IMR-90 (cell line): ENCODE measurements at regions not wholly inside any gene's neighbourhood (a gene's known extent, or its start where the extent isn't known, plus 50 kb on each side); places are given as distances from the start of the nearest gene placed in this dataset.
A peak's percentile ranks its signal among the peaks of the same experiment; 100 is the strongest.

Experiments
- ATAC-seq: fragments of 200-7000 bp; cut with Tn5 transposase; 2 replicates; pipeline ENCODE4 v1.9.1; 2020; ENCODE audit warnings: low read depth, mild to moderate bottlenecking, moderate library complexity
- BruUV-seq: library from RNA; stranded (reverse); fragments of 400-500 nt; replicated peaks from 2 replicates; lab custom pipeline; 2021; lab: Mats Ljungman, UMichigan
- CTCF ChIA-PET: fragments of 300-600 bp; formaldehyde crosslinking; extraction: SDS; loops from one replicate; lab custom pipeline; 2021; ENCODE audit warnings: antibody characterized with exemption; lab: Yijun Ruan, JAX
- POLR2A ChIA-PET: fragments of 300-600 bp; sonication (Branson Sonifier 250); formaldehyde crosslinking; loops from one replicate; lab custom pipeline; 2022; ENCODE audit warnings: antibody characterized with exemption; ENCODE audit not compliant: unreplicated experiment; lab: Charles Lee
- DNase-seq: peaks from one replicate; pipeline ENCODE4 v3.0.0; 2013
- H2AFZ ChIP-seq: replicated peaks from 2 replicates; pipeline ENCODE3; 2013; ENCODE audit warnings: low read length, mild to moderate bottlenecking; ENCODE audit not compliant: poor library complexity
- H2AK5ac ChIP-seq: 2 replicates; pipeline ENCODE4 v1.6.1; 2013; ENCODE audit warnings: low read depth, low read length, inconsistent platforms
- H2AK9ac ChIP-seq: replicated peaks from 2 replicates; pipeline ENCODE3; 2013; ENCODE audit warnings: mild to moderate bottlenecking, low read depth, low read length, moderate library complexity; ENCODE audit not compliant: poor library complexity
- H2BK120ac ChIP-seq: 2 replicates; pipeline ENCODE4 v1.6.1; 2013; ENCODE audit warnings: low read depth, low read length, inconsistent platforms
- H2BK15ac ChIP-seq: 3 replicates; pipeline ENCODE4 v1.6.1; 2013; ENCODE audit warnings: low read depth, low read length, inconsistent platforms
- H2BK20ac ChIP-seq: 2 replicates; pipeline ENCODE4 v1.6.1; 2013; ENCODE audit warnings: low read depth, mild to moderate bottlenecking, inconsistent platforms, low read length, moderate library complexity
- H2BK5ac ChIP-seq: 2 replicates; pipeline ENCODE4 v1.6.1; 2013; ENCODE audit warnings: mild to moderate bottlenecking, low read depth, low read length, inconsistent platforms; ENCODE audit not compliant: poor library complexity, severe bottlenecking
- H3K14ac ChIP-seq: replicated peaks from 2 replicates; pipeline ENCODE4 v1.6.1; 2013; ENCODE audit warnings: low read depth, low read length, inconsistent platforms
- H3K18ac ChIP-seq: 2 replicates; pipeline ENCODE4 v1.6.1; 2013; ENCODE audit warnings: low read depth, low read length, control low read depth
- H3K23ac ChIP-seq: 2 replicates; pipeline ENCODE4 v1.6.1; 2013; ENCODE audit warnings: low read depth, low read length, inconsistent platforms
- H3K27ac ChIP-seq: 2 replicates; pipeline ENCODE4 v1.5.1; 2013; ENCODE audit warnings: mild to moderate bottlenecking, control low read depth, low read length; ENCODE audit not compliant: insufficient read depth
- H3K27me3 ChIP-seq: 2 replicates; pipeline ENCODE4 v1.6.1; 2013; ENCODE audit warnings: low read length; ENCODE audit not compliant: control insufficient read depth, insufficient read depth
- H3K36me3 ChIP-seq: 2 replicates; pipeline ENCODE4 v1.6.1; 2013; ENCODE audit warnings: low read length, mixed read lengths; ENCODE audit not compliant: control insufficient read depth, insufficient read depth
- H3K4ac ChIP-seq: 2 replicates; pipeline ENCODE4 v1.6.1; 2013; ENCODE audit warnings: low read depth, low read length, inconsistent platforms
- H3K4me1 ChIP-seq: 2 replicates; pipeline ENCODE4 v1.6.1; 2013; ENCODE audit warnings: low read length, mixed read lengths; ENCODE audit not compliant: control insufficient read depth, insufficient read depth
- H3K4me2 ChIP-seq: 2 replicates; pipeline ENCODE4 v1.6.1; 2013; ENCODE audit warnings: low read depth, mild to moderate bottlenecking, control low read depth, low read length, moderate library complexity
- H3K4me3 ChIP-seq: 2 replicates; pipeline ENCODE4 v1.5.1; 2013; ENCODE audit warnings: low read depth, mild to moderate bottlenecking, control low read depth, low read length, moderate library complexity; ENCODE audit not compliant: insufficient read depth
- H3K56ac ChIP-seq: 2 replicates; pipeline ENCODE4 v1.6.1; 2013; ENCODE audit warnings: low read length, inconsistent platforms; ENCODE audit not compliant: insufficient read depth; ENCODE audit errors: extremely low read depth
- H3K79me1 ChIP-seq, 2 experiments: 2 replicates each; pipeline ENCODE4 v1.6.1; 2013; ENCODE audit warnings: low read length in 2 of 2, inconsistent platforms in 1 of 2, low read depth in 1 of 2
- H3K9ac ChIP-seq: 2 replicates; pipeline ENCODE4 v1.6.1; 2013; ENCODE audit warnings: low read depth, low read length, control low read depth
- H3K9me1 ChIP-seq: 2 replicates; pipeline ENCODE4 v1.6.1; 2013; ENCODE audit warnings: low read length, inconsistent platforms; ENCODE audit not compliant: insufficient read depth
- H3K9me3 ChIP-seq: 2 replicates; pipeline ENCODE4 v1.6.1; 2013; ENCODE audit warnings: low read length; ENCODE audit not compliant: control insufficient read depth, insufficient read depth
- H4K20me1 ChIP-seq: 2 replicates; pipeline ENCODE4 v1.6.1; 2013; ENCODE audit warnings: low read length, inconsistent platforms; ENCODE audit not compliant: insufficient read depth
- H4K5ac ChIP-seq: 2 replicates; pipeline ENCODE4 v1.6.1; 2013; ENCODE audit warnings: mild to moderate bottlenecking, low read depth, low read length, control low read depth
- H4K8ac ChIP-seq, 2 experiments: 2 replicates each; pipeline ENCODE4 v1.6.1; 2013; ENCODE audit warnings: low read depth in 2 of 2, low read length in 2 of 2, control low read depth in 1 of 2, inconsistent platforms in 1 of 2
- H4K91ac ChIP-seq: 2 replicates; pipeline ENCODE4 v1.6.1; 2013; ENCODE audit warnings: low read depth, low read length, inconsistent platforms; ENCODE audit not compliant: insufficient read depth
- CHD1 ChIP-seq: IDR thresholded peaks from 2 replicates; pipeline ENCODE4 v1.6.1; 2012; ENCODE audit warnings: low read depth, low read length, improper control_type of control experiment
- ELK1 ChIP-seq: fragments of 150-350 bp; IDR thresholded peaks from 2 replicates; pipeline ENCODE4 v1.6.1; 2016; ENCODE audit warnings: low read depth, mild to moderate bottlenecking, low read length, moderate library complexity, borderline replicate concordance
- MAZ ChIP-seq: IDR thresholded peaks from 2 replicates; pipeline ENCODE4 v1.6.1; 2012; ENCODE audit warnings: low read depth, mild to moderate bottlenecking, low read length, improper control_type of control experiment, moderate library complexity, borderline replicate concordance
- MXI1 ChIP-seq: IDR thresholded peaks from 2 replicates; pipeline ENCODE4 v1.6.1; 2012; ENCODE audit warnings: low read depth, mild to moderate bottlenecking, low read length, moderate library complexity, borderline replicate concordance
- NFE2L2 ChIP-seq: fragments of 150-350 bp; IDR thresholded peaks from 2 replicates; pipeline ENCODE4 v1.6.1; 2016; ENCODE audit warnings: low read depth, mild to moderate bottlenecking, low read length
- POLR2A ChIP-seq: IDR thresholded peaks from 2 replicates; pipeline ENCODE4 v1.6.1; 2012; ENCODE audit warnings: mild to moderate bottlenecking, low read depth, low read length
- RCOR1 ChIP-seq: IDR thresholded peaks from 2 replicates; pipeline ENCODE4 v1.6.1; 2012; ENCODE audit warnings: mild to moderate bottlenecking, low read length, improper control_type of control experiment; ENCODE audit not compliant: insufficient replicate concordance
- RFX5 ChIP-seq: IDR thresholded peaks from 2 replicates; pipeline ENCODE4 v1.8.0; 2012; ENCODE audit warnings: low read depth, mild to moderate bottlenecking, low read length, moderate library complexity
- USF2 ChIP-seq: fragments of 150-350 bp; IDR thresholded peaks from 2 replicates; pipeline ENCODE4 v1.6.1; 2017; ENCODE audit warnings: mild to moderate bottlenecking, antibody characterized with exemption, low read length, low read depth
- WGBS, 2 experiments: methylation state at CpG; one replicate each; pipeline versions ENCODE4 v1.1.5 to v1.1.7; 2013; ENCODE audit warnings: missing lambda C conversion rate in 2 of 2; ENCODE audit not compliant: insufficient read length in 1 of 2; ENCODE audit errors: extremely low coverage in 2 of 2; 5-methylcytosine and 5-hydroxymethylcytosine counted together
- dilution Hi-C: fragments of 300-500 bp; cut with HindIII; formaldehyde crosslinking; loops from one replicate; pipeline ENCODE4 v1.14.3; 2018; ENCODE audit warnings: low sequenced_read_pairs; ENCODE audit not compliant: unreplicated experiment
- in situ Hi-C: fragments of 300-500 bp; cut with MboI; formaldehyde crosslinking; loops from 3 replicates; pipeline ENCODE4 v1.14.3; 2019; ENCODE audit warnings: low sequenced_read_pairs, inconsistent platforms, mixed read lengths
- intact Hi-C: fragments of 100-400 bp; cut with micrococcal nuclease; formaldehyde crosslinking; loops from 2 replicates; pipeline ENCODE4 v1.10.0; 2022
- TF ChIP-seq, protein P1 (sequence below): conservative IDR thresholded peaks from 2 replicates; pipeline ENCODE4 v1.5.1; 2012; ENCODE audit warnings: mild to moderate bottlenecking, low read depth, low read length, improper control_type of control experiment

DNA sequence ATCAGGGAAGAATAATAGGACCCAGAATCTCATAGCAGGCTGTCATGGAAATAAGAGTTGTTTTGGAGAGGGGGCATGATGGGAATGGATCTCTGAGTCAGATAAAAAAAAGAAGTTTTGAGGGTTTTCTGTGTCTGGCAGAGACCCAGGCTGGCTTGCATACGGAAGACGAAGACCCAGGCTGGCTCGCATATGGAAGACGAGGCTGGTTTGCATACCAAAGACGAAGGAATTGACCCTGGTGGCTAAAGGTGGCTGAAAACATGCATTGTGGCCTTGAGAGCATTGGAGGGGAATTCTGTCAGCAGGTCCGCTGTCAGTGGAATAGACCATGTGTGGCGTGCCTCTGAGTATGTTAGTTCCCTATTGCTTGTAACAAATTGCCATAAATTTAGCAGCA lies 335.1 kb downstream of the BTBD3 start:
- DNase-seq, result peak; percentile 0
- TF ChIP-seq, protein P1, sequence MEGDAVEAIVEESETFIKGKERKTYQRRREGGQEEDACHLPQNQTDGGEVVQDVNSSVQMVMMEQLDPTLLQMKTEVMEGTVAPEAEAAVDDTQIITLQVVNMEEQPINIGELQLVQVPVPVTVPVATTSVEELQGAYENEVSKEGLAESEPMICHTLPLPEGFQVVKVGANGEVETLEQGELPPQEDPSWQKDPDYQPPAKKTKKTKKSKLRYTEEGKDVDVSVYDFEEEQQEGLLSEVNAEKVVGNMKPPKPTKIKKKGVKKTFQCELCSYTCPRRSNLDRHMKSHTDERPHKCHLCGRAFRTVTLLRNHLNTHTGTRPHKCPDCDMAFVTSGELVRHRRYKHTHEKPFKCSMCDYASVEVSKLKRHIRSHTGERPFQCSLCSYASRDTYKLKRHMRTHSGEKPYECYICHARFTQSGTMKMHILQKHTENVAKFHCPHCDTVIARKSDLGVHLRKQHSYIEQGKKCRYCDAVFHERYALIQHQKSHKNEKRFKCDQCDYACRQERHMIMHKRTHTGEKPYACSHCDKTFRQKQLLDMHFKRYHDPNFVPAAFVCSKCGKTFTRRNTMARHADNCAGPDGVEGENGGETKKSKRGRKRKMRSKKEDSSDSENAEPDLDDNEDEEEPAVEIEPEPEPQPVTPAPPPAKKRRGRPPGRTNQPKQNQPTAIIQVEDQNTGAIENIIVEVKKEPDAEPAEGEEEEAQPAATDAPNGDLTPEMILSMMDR, result no peak
- no peak for TF ChIP-seq POLR2A
- no peak for TF ChIP-seq CHD1
- no peak for TF ChIP-seq MAZ
- TF ChIP-seq RCOR1, result no peak
- TF ChIP-seq RFX5, result no peak
- no peak for TF ChIP-seq MXI1
- no peak for TF ChIP-seq NFE2L2
- TF ChIP-seq USF2, result no peak
- no peak for TF ChIP-seq ELK1
- Histone ChIP-seq H3K4me1 (no peaks in the 10 kb centered on the region), H3K36me3 (no peaks in the 10 kb centered on the region), H2BK15ac (no peak overlapping the region), H3K4me3 (no peak overlapping the region), H2AK9ac (no peak overlapping the region), H4K20me1 (no peaks in the 10 kb centered on the region), H2BK20ac (no peak overlapping the region), H2BK5ac (no peak overlapping the region), H3K56ac (no peak overlapping the region), H4K8ac (no peak overlapping the region), H3K79me1 (no peaks in the 10 kb centered on the region), H2AK5ac (no peak overlapping the region), H3K27ac (no peak overlapping the region), H3K14ac (no peak overlapping the region), H2AFZ (no peak overlapping the region), H3K9ac (no peak overlapping the region), H3K9me1 (no peaks in the 10 kb centered on the region), H3K27me3 (no peaks in the 10 kb centered on the region), H3K4ac (no peak overlapping the region), H2BK120ac (no peak overlapping the region), H3K23ac (no peak overlapping the region), H4K91ac (no peak overlapping the region), H3K9me3 (no peaks in the 10 kb centered on the region), H3K4me2 (no peak overlapping the region), H3K18ac (no peak overlapping the region), H4K5ac (no peak overlapping the region)
- WGBS, 2 experiments, result 32% methylated on average over 5 of the region's 7 CpGs; no CpG with 5 or more reads in 1 of the 2 experiments
- dilution Hi-C loops, result no loop called here
- BruUV-seq, result no TSS peak
- ATAC-seq, result no peak
- in situ Hi-C loops, result no loop called here
- CTCF ChIA-PET, result no interaction called here
- intact Hi-C loops, result no loop called here
- POLR2A ChIA-PET, result no interaction called here
